M059J (cell line): ENCODE measurements at regions not wholly inside any gene's neighbourhood (a gene's known extent, or its start where the extent isn't known, plus 50 kb on each side); places are given as distances from the start of the nearest gene placed in this dataset.
"Not testable (repeated sequence)": the region's sequence is repeated elsewhere in the genome, so short reads cannot be mapped to it uniquely, and the experiment has no call there.

Source experiments
- DNase-seq: peaks from one replicate; pipeline ENCODE4 v3.0.0-alpha.2; 2012; ENCODE audit warnings: low read depth

DNA sequence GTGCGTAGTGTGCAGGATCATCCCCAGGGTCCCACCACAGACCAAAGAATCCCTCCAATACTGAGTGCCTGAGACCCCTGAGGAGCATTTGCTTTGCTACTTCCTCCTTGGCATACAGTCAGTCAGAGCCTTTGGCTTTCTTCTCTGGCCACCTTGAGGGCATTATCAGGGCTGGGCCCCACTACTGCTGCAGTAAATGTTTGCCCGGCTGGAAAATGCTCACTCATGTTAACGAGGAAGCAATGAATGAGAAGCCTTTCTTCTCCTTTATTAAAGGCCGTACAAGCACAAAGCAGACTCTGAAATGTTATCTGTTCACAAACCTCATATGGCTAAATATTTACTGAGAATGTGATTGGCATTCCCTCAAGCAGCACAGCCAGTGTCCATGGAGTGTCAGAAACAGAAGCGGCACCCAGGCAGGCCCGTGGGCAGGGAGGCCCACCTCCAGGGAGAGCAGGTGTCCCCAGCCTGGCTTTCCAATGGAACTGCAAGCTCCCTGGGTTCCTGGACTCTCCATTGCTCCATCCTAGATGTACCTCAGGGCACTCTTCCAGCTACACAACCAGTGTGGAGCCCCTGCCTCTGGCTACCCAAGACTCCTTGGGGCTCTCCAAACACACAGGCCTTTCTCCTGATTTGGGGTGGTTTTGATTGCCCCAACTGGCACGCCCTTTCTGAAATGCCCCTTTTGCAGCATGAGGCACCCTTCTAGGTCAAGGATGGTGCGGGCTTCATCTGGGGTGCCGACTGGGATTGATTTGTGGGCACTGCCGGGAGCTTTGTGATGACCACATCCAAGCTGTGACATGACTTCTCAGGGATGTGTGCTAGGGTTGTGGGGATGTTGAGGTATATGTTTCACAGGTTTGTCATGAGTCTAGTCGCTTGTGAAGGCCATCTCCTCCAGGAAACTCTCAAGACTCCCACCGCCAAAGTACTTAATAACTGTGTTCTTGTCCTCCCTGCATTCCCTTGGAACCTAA, 195.6 kb downstream of the FAM43A start:
- DNase-seq, result no peak

DNA sequence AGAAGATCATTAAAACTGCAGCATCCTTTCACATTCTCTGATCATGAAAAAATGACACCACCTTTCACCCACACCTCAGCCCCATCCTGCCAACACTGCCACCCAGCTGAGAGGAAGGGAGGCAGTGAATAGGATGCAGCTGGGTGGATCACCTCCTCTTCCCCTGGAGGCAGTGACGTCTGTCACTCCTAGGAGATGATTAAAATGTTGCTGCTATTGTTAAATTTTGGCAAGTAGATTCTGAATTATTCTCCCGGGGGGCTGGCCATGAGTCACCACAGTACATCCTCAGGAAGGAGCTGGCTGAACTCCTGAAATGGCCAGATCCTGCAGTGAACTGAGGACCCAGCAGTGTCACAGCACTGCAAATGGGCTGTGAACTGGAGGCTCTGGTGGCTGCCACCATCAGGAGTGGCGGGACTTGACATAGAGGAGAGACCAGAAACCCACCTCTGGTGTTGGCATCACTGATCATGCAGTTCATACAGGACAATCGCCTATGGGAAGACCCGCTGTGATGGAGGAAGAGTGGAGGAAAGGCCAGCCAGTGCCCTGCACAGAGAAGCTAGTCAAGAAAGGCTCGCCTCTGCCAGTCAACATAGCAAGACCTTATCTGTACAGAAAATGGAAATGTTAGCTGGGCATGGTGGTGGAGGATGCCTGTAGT, 199.1 kb downstream of the FAM43A start:
- peak; percentile 57 for DNase-seq

DNA sequence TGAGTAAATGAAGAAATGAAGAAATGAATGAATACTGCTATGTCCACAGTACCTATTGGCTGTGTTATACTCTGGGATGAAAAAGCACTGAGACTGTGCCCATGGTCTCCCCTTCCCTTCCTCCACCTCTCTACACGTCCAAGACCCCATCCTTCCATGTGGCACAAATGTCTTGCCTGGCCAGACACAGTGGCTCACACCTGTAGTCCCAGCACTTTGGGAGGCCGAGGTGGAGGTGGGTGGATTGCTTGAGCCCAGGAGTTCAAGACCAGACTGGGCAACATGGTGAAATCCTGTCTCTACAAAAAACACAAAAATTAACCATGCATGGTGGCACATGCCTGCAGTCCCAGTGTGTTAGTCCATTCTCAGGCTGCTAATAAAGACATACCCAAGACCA, 200.1 kb downstream of the FAM43A start:
- DNase-seq, result no peak

DNA sequence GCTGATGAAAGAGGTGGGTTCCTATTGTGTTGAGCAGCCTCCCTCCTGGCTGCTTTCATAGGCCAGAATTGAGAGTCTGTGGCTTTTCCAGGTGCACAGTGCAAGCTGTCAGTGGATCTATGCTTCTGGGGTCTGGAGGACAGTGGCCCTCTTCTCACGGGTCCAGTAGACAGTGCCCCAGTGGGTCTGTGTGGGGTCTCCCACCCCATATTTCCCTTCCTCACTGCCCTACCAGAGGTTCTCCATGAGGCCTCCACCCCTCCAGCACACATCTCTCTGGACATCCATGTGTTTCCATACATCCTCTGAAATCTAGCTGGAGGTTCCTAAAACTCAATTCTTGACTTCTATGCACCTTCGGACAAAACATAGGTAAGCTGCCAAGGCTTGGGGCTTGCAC, 201.2 kb downstream of the FAM43A start:
- DNase-seq, result no peak

DNA sequence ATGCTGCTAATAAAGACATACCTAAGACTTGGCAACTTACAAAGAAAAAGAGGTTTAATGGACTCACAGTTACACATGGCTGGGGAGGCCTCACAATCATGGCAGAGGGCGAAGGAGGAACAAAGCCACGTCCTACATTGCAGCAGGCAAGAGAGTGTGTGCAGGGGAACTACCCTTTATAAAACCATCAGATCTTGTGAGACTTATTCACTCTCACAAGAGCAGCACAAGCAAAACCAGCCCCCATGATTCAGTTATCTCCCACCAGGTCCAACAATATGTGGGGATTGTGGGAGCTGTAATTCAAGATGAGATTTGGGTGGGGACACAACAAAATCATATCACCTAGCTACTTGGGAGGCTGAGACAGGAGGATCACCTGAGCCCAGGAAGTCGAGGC, 202.4 kb downstream of the FAM43A start:
- DNase-seq, result not testable (repeated sequence)

DNA sequence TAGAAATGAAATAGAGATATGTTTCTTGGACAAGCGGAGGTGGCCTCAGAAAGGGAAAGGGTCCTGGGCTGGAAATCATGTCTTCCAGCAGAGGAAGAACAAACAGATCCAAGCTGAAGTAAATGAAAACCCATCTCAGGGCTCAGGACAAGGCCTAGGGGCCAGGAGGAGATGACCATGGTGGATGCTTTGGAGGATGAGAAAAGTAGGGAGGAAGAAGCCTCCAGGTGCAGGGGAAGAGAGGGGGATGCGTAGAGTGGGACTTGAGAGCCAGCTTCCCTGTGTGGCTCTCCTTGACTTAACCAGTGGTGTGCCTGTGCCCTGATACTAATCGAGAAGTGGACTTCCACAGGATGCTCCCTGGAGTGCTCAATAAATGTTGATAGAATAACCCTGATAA, 203.2 kb downstream of the FAM43A start:
- no peak for DNase-seq

DNA sequence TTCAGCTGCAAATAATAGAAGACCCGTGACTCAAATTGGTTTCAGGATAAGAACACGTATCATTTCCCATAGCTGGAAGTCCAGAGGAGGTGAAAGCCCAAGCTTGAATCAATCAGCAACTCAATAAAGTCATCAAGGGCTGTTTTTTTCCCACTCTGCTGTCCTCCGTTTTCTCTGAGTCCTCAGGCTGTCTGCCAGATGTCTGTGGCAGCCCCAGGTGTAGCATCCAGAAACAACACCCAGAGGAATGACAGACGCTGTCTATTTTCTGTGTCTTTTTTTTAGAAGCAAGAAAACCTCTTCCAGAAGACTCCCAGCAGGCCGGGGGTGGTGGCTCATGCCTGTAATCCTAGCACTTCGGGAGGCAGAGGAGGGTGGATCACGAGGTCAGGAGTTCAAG, 204.4 kb downstream of the FAM43A start:
- DNase-seq, result no peak

- DNase-seq, result no peak
These were observed 207.7 kb downstream of the FAM43A start for GRCh38 chr3:194893121-194893987.

GRCh38 chr3:194894538-194894937, 208.9 kb downstream of the FAM43A start:
- DNase-seq, result no peak

GRCh38 chr3:194900854-194901522, 215.3 kb downstream of the FAM43A start:
- no peak for DNase-seq

DNA sequence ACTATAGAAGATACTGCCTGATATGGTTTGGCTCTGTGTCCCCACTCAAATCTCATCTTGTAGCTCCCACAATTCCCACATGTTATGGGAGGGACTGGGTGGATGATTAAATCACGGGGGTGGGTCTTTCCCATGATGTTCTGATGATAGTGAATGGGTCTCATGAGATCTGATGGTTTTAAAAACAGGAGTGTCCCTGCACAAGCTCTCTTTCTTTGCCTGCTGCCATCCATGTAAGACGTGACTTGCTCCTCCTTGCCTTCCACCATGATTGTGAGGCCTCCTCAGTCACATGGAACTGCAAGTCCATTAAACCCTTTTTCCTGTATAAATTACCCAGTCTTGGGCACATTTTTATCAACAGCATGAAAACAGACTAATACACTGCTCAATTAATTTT, 217.8 kb downstream of the FAM43A start:
- not testable (repeated sequence) for DNase-seq

DNA sequence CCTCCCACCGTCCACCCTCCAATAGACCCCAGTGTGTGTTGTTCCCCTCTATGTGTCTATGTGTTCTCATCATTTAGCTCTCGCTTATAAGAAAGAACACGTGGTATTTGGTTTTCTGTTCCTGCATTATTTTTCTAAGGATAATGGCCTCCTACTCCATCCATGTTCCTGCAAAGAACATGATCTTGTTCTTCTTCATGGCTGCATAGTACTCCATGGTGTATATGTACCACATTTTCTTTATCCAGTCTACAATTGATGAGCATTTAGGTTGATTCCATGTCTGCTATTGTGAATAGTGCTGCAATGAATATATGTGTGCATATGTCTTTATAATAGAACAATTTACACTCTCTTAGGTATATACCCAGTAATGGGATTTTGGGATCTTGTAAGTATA, 219.3 kb downstream of the FAM43A start:
- DNase-seq, result not testable (repeated sequence)

DNA sequence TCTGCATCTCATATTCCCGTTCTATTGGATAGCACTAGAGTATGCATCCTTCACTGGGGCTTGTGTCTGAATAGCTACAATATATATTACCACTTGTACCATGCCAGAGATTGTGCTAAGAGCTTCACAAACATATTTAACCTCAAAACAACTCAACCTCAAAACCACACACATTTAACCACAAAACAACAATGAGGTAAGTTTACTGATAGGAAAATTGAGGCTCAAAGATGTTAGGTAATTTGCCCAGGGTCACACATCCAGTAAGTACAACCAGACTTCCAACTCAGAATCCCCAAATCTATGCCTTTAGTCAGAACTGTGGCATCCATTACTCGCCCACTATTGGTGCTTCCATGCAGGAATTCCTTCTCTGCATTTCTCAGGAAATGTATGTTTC, 220.0 kb downstream of the FAM43A start:
- peak; percentile 78 for DNase-seq

DNA sequence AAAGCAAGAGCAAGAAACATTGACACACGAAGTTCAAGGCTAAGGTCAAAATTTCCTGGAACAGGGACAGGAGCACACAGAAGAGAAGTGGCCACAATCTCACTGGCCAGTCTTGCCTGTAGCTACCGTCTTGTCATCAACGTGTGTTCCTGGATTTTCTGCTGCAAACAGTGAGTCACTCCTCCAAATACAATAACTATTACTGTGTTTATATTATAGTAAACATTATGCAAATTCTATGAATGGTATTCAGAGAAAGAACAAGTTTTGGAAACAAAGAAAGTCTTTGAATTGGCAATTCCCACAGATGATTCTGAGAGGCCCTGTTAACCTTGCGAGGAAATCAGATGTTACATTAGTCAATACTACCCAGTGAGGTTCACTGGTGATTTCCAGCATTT, 220.5 kb downstream of the FAM43A start:
- DNase-seq, result peak; percentile 90

GRCh38 chr3:194906970-194907629, 221.4 kb downstream of the FAM43A start:
- peak; percentile 89 for DNase-seq

DNA sequence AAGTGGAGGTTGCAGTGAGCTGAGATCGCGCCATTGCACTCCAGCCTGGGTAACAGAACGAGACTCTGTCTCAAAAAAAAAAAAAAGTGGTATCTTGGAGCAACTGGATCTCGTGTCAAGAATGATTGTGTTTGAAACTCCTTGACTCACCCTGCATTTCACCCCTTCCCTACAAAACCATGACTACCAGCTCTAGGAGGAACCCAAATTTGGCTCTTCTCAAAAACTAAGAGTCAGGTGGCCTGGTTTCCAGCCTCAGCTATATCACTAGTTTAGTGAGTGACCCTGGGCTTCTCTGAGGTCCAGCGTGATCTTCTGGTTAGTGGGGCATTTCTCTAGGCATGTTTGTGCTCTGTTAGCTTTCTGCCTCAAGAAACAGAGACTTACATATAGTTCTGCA, 222.1 kb downstream of the FAM43A start:
- DNase-seq, result no peak

GRCh38 chr3:194908496-194908895, 222.8 kb downstream of the FAM43A start:
- DNase-seq, result no peak

- DNase-seq, result no peak
These were observed 223.3 kb downstream of the FAM43A start for GRCh38 chr3:194908972-194909371.

- no peak for DNase-seq
These were observed 224.8 kb downstream of the FAM43A start for GRCh38 chr3:194910414-194910984.

GRCh38 chr3:194913316-194913715, 227.6 kb downstream of the FAM43A start:
- no peak for DNase-seq

DNA sequence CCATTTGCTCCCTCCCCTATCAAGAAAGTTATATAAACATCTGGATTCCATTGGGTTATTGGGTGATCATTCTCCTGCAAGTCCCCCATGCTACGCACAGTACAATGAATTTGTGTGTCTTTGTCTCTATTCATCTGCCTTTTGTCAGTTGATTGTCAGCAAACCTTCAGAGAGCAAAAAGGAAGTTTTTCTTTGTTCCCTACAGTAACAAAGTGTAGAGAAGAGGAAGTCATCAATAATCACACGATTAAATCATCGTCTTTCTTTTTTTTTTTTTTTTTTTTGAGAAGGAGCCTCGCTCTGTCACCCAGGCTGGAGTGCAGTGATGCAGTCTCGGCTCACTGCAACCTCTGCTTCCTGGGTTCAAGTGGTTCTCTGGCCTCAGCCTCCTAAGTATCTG, 239.2 kb downstream of the FAM43A start:
- not testable (repeated sequence) for DNase-seq
